ENCODE measurements at regions not wholly inside any gene's neighbourhood (a gene's known extent, or its start where the extent isn't known, plus 50 kb on each side); places are given as distances from the start of the nearest gene placed in this dataset.
"Not testable (repeated sequence)": the region's sequence is repeated elsewhere in the genome, so short reads cannot be mapped to it uniquely, and the experiment has no call there.

GRCh38 chr6:4460586-4461475 lies 315.4 kb upstream of the CDYL start:
- no peak for DNase-seq (ENCODE audit: low read depth in 3 of 3)

DNA sequence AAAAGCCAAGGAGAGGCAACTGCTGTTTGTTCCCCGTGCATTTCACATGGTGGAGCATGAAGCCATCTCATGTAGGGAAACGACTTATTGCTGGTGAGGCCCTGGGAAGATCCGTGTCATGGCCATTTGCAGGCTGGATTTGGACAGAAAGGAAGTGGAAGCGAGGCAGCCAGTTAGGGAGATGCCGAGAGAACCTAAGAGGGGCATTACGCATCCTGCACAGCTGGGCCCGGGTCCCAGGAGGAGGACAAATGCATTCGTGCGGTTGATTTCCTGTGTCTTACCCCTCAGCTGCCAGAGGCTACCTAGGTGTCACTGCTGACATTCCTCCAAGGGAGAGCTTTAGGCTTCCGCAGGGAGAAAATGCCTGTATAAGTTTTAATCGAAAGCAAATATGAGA lies 316.2 kb upstream of the CDYL start:
- DNase-seq (ENCODE audit: low read depth in 3 of 3): no peak

DNA sequence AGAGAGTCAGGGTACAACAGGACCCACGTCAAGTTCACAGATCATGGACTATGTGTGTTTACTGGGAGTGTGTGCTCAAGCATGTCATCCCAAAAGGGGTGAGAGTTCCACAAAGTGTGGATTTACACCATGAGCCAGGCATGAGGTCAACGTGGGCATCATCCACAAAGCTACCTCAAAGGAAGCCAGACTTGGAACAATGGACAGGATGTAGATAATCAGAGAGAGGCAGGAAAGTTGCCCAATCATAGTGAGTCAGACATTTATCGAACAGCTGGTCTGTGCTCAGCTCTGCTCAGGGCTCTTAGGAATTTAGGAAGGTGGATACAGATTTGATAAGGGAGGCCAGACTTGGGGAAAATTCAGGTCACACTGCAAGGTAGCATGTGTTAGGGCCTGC lies 317.2 kb upstream of the CDYL start:
- no peak for DNase-seq (ENCODE audit: low read depth in 3 of 3)

GRCh38 chr6:4451718-4452117 lies 316.3 kb upstream of the ECI2 start:
- no peak for DNase-seq (ENCODE audit: low read depth in 3 of 3)

DNA sequence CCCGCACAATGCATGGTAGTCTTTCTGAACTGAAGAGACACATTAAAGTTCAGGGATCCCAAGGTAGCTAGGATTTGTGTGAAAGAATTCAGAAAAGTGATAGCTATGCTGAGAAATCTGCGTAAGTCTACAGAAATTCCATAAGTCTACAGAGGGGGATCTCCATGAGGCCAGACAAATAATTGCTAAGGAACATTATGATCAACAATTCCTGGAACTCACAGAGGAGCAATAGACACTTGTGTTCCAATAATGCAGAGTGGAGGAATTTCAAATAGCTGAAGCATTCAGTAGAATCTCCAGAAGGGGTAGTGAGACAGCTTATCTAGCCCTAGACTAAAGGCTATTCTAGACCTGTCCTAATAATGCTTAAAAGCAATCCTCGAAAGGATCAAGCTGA lies 315.7 kb upstream of the ECI2 start:
- no peak for DNase-seq (ENCODE audit: low read depth in 3 of 3)

- no peak for DNase-seq (ENCODE audit: low read depth in 3 of 3)
These were observed 314.9 kb upstream of the ECI2 start for GRCh38 chr6:4450237-4450636.

- no peak for DNase-seq (ENCODE audit: low read depth in 3 of 3)
These were observed 314.0 kb upstream of the ECI2 start for GRCh38 chr6:4449409-4449808.

- no peak for DNase-seq (ENCODE audit: low read depth in 3 of 3)
These were observed 313.5 kb upstream of the ECI2 start for GRCh38 chr6:4448841-4449240.

DNA sequence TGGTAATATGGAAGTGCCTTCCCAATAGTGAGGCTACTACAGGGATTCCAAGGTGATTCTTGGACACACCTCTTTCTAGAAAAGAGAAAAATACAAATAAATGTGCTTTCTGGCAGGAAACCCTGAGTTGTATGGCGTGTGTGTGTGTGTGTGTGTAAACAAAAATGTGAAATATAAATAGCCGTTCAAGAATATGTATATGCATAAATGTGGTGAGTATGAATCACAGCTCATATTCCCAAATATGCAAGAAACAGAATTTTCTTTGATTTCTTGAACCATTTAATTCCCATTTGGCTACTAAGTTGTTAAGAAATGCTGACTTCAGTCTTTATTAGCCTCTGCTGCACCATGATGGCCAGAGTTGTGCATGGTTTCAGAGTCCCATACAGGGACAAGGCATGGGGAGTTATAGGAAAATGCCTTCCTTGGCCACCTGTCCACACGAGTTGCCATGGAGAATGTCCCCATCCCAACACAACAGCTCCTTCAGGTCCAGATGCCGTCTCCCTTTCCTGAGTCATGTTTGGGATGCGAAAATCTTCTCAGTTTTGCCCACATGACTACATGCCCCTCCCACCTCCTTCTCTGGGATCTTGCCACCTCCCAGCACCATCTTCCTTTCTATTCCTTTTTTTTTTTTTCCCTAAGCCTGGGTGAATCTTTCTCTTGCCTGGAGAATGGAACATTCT lies 312.4 kb upstream of the ECI2 start:
- no peak for DNase-seq (ENCODE audit: low read depth in 3 of 3)

DNA sequence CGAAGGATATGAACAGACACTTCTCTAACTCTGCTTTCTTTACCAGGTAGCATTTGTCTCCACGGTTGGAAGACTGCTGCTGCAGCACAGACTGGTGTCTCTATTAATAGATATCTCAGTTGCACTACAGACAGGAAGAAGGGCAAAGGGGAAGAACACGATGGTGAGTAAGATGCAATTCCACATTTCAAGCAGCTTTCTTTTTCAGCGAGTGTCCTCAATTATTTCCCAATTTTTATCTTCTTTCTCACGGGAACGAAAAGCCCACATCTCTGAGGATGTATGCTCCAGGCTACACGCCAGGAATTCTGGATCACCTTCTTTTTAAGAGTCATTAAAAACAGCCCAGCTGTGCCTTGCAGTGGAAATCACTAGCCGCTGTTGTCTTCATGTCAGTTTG lies 311.6 kb upstream of the ECI2 start:
- DNase-seq (ENCODE audit: low read depth in 3 of 3): no peak

GRCh38 chr6:4441981-4442434 lies 306.6 kb upstream of the ECI2 start:
- DNase-seq (ENCODE audit: low read depth in 3 of 3): no peak

DNA sequence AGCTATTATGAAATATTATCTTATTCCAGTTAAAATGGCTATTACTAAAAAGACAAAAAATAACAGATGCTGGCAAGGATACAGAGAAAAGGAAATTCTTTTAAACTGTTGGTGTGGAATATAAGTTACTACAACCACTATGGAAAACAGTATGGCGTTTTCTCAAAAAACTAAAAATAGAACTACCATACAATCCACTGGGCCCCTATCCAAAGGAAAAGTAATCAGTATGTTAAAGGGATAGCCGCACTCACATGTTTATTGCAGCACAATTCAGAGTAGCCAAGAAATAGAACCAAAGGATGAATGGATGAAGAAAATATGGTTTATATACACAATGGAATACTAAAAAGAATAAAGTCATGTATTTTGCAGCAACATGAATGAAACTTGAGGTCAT lies 303.8 kb upstream of the ECI2 start:
- no peak for DNase-seq (ENCODE audit: low read depth in 3 of 3)

GRCh38 chr6:4437342-4437741 lies 302.0 kb upstream of the ECI2 start:
- DNase-seq (ENCODE audit: low read depth in 3 of 3): no peak

GRCh38 chr6:4435981-4436445 lies 300.6 kb upstream of the ECI2 start:
- DNase-seq (ENCODE audit: low read depth in 3 of 3): no peak

- DNase-seq (ENCODE audit: low read depth in 3 of 3): no peak
These were observed 299.3 kb upstream of the ECI2 start for GRCh38 chr6:4434655-4435054.

DNA sequence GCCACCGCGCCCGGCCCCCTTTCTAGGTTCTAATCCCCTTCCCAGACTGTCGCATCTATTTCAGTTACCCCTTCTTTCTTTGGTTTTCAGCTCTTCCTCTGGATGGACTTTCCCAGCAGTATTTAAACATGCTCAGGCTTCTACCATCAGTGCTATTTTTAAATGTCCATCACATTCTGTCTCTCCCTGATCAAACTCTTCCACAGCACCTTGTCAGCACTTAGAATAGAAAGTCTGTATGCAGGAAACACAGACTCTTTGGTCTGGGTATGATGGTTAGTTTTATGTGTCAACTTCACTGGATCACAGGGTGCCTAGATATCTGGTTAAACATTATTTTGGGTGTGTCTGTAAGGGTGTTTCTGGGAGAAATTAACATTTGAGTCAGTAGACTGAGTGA lies 297.8 kb upstream of the ECI2 start:
- DNase-seq (ENCODE audit: low read depth in 3 of 3): no peak

DNA sequence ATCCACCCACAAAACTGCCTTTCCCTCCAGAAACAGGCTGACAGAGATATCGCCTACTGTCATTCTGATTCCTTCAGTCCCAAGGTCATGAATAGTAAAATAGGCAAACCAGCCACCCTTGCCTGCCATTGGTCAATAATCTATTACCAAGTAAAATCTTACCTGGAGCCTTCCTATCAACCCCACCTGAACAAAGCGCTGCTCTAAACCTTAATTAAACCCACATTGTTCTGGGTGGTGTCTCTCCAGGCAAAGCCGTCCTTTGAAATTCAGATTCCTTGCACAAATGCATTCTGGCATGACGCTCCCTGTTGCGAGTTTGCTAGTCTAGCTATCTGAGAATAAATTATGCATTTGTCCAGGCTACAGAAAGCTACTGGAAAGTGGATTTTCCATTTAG lies 291.6 kb upstream of the ECI2 start:
- DNase-seq (ENCODE audit: low read depth in 3 of 3): no peak

DNA sequence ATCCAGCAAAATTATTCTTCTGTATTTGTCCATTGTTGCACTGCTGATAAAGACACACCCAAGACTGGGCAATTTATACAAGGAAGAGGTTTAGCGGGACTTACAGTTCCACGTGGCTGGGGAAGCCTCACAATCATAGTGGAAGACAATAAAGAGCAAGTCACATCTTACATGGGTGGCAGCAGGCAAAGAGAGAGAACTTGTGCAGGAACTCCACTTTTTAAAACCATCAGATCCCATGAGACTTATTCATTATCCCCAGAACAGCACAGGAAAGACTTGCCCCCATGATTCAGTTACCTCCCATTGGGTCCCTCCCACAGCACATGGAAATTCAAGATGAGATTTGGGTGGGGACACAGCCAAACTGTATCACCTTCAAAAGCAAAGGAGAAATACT lies 286.5 kb upstream of the ECI2 start:
- no peak for DNase-seq (ENCODE audit: low read depth in 3 of 3)

- DNase-seq (ENCODE audit: low read depth in 3 of 3): no peak
These were observed 284.9 kb upstream of the ECI2 start for GRCh38 chr6:4420160-4420865.

- no peak for DNase-seq (ENCODE audit: low read depth in 3 of 3)
These were observed 280.2 kb upstream of the ECI2 start for GRCh38 chr6:4415549-4415948.

DNA sequence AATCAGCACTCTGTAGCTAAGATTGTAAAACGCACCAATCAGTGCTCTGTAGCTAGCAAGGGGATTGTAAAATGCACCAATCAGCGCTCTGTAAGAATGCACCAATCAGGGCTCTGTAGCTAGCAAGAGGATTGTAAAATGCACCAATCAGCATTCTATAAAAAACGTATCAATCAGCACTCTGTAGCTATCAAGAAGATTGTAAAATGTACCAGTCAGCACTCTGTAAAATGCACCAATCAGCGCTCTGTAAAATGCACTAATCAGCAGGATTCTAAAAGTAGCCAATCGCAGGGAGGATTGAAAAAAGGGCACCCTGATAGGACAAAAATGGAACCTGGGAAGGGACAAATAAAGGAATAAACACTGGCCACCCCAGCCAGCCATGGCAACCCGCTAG lies 278.7 kb upstream of the ECI2 start:
- not testable (repeated sequence) for DNase-seq (ENCODE audit: low read depth in 3 of 3)

- DNase-seq (ENCODE audit: low read depth in 3 of 3): no peak
These were observed 277.7 kb upstream of the ECI2 start for GRCh38 chr6:4413073-4413472.

DNA sequence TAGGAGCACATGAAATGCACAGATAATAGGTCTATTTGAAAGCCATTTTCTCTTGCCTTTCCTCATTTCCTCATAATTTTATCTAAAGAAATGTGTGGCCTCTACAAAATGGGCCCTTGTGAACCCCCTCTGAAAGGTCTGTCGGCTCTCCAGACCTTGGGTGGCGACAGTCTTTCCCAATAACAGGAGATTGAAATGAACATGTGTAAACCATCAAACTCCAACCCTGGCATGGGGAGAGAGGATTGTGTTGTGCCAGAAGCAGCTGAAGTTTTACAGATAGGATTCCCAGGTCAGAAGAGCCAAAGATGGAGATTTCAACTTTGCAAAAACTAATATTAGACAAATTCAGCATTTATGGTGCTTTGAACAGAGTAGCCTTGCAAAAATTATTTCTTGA lies 277.1 kb upstream of the ECI2 start:
- DNase-seq (ENCODE audit: low read depth in 3 of 3): no peak

Measured in stimulated activated CD4-positive, alpha-beta T cell treated with anti-CD3 and anti-CD28 coated beads, TNF-alpha, amount 100 ng/mL, for 4 hours (primary cell).